ENCODE measurements at regions not wholly inside any gene's neighbourhood (a gene's known extent, or its start where the extent isn't known, plus 50 kb on each side); places are given as distances from the start of the nearest gene placed in this dataset.

GRCh38 chr19:29311191-29311790 lies 98.3 kb upstream of the UQCRFS1 start:
- no peak overlapping the region for H3K27ac ChIP-seq
- H3K4me3 ChIP-seq = no peak overlapping the region
- H3K27me3 ChIP-seq = peaks cover 0 to 61% (median 0%) of the 10 kb centered on the region in 3 donors
- intact Hi-C loops (cut with DNase I; ENCODE audit: low total_unique reads) = no loop called here
- H3K36me3 ChIP-seq = no peaks in the 10 kb centered on the region
- DNase-seq = no peak
- 60 to 69% (median 66%) methylated on average over 14 of the region's 14 CpGs for WGBS, 5 donors
- no peaks in the 10 kb centered on the region for H3K4me1 ChIP-seq
- H3K9me3 ChIP-seq = peaks cover 0 to under 1% (median 0%) of the 10 kb centered on the region in 4 donors
- TF ChIP-seq POLR2AphosphoS5 (IDR thresholded peaks at IDR 0.05) (no peak), POLR2A (IDR thresholded peaks at IDR 0.05) (no peak), EP300 (IDR thresholded peaks at IDR 0.05) (no peak), CTCF (IDR thresholded peaks at IDR 0.05) (no peak)

- Histone ChIP-seq H3K9me3 (peaks cover 0 to 7% (median 0%) of the 10 kb centered on the region in 4 donors), H3K4me1 (no peaks in the 10 kb centered on the region), H3K27me3 (peaks cover 0 to 38% (median 0%) of the 10 kb centered on the region in 3 donors), H3K27ac (no peak overlapping the region), H3K4me3 (no peak overlapping the region), H3K36me3 (no peaks in the 10 kb centered on the region)
- 36 to 53% (median 39%) methylated on average over 4 of the region's 4 CpGs for WGBS, 5 donors
- no peak for DNase-seq
- intact Hi-C loops (cut with DNase I; ENCODE audit: low total_unique reads) = no loop called here
- no peak for TF ChIP-seq CTCF (IDR thresholded peaks at IDR 0.05)
- no peak for TF ChIP-seq EP300 (IDR thresholded peaks at IDR 0.05)
- TF ChIP-seq POLR2A (IDR thresholded peaks at IDR 0.05) = no peak
These were observed 102.7 kb upstream of the UQCRFS1 start for GRCh38 chr19:29315556-29316190.

- TF ChIP-seq POLR2A (IDR thresholded peaks at IDR 0.05) (no peak), EP300 (IDR thresholded peaks at IDR 0.05) (no peak), CTCF (IDR thresholded peaks at IDR 0.05) (no peak), POLR2AphosphoS5 (IDR thresholded peaks at IDR 0.05) (no peak)
- peaks cover 0 to 23% (median 0%) of the 10 kb centered on the region in 3 donors for H3K27me3 ChIP-seq
These were observed 105.6 kb upstream of the UQCRFS1 start for GRCh38 chr19:29318581-29318980.

GRCh38 chr19:29320086-29320485 lies 107.1 kb upstream of the UQCRFS1 start:
- no peak for DNase-seq
- Histone ChIP-seq H3K36me3 (no peaks in the 10 kb centered on the region), H3K27ac (no peak overlapping the region), H3K4me1 (no peaks in the 10 kb centered on the region), H3K4me3 (no peak overlapping the region), H3K9me3 (peaks cover 0 to 7% (median 0%) of the 10 kb centered on the region in 4 donors), H3K27me3 (peaks cover 0 to 25% (median 0%) of the 10 kb centered on the region in 3 donors)
- 62 to 74% (median 72%) methylated on average over 5 of the region's 5 CpGs for WGBS, 5 donors
- TF ChIP-seq CTCF (IDR thresholded peaks at IDR 0.05) (no peak), POLR2AphosphoS5 (IDR thresholded peaks at IDR 0.05) (no peak), EP300 (IDR thresholded peaks at IDR 0.05) (no peak), POLR2A (IDR thresholded peaks at IDR 0.05) (no peak)
- intact Hi-C loops (cut with DNase I; ENCODE audit: low total_unique reads) = no loop called here

More at GRCh38 chr19:29318581-29318980, 105.6 kb upstream of the UQCRFS1 start:
- no peaks in the 10 kb centered on the region for H3K4me1 ChIP-seq
- DNase-seq = no peak
- H3K27ac ChIP-seq = no peak overlapping the region
- H3K36me3 ChIP-seq = no peaks in the 10 kb centered on the region
- H3K4me3 ChIP-seq = no peak overlapping the region
- intact Hi-C loops (cut with DNase I; ENCODE audit: low total_unique reads) = no loop called here
- peaks cover 0 to 7% (median 0%) of the 10 kb centered on the region in 4 donors for H3K9me3 ChIP-seq
- WGBS, 5 donors = 66 to 83% (median 74%) methylated on average over 6 of the region's 6 CpGs
